H1 (cell line): ENCODE measurements at regions not wholly inside any gene's neighbourhood (a gene's known extent, or its start where the extent isn't known, plus 50 kb on each side); places are given as distances from the start of the nearest gene placed in this dataset.
A peak's percentile ranks its signal among the peaks of the same experiment; 100 is the strongest.

Experiments used
- CBX5 ChIP-seq: fragments of 300-800, 300-1000 bp; sonication (generic); IDR thresholded peaks from 2 replicates; pipeline ENCODE4 v1.7.1; 2016; ENCODE audit warnings: antibody characterized with exemption, low read length, low read depth
- E2F6 ChIP-seq: IDR thresholded peaks from 2 replicates; pipeline ENCODE4 v1.6.1; 2012; ENCODE audit warnings: inconsistent platforms
- TF ChIP-seq, protein P1 (sequence below): fragments of 300-600 bp; sonication (generic); IDR thresholded peaks from 2 replicates; pipeline ENCODE4 v1.7.1; 2012; ENCODE audit warnings: low read length, moderate library complexity, mild to moderate bottlenecking, inconsistent platforms; ENCODE audit not compliant: insufficient replicate concordance

GRCh38 chr6:165805067-165805555, 142.1 kb upstream of the PDE10A start (continued):
- TF ChIP-seq, protein P1, sequence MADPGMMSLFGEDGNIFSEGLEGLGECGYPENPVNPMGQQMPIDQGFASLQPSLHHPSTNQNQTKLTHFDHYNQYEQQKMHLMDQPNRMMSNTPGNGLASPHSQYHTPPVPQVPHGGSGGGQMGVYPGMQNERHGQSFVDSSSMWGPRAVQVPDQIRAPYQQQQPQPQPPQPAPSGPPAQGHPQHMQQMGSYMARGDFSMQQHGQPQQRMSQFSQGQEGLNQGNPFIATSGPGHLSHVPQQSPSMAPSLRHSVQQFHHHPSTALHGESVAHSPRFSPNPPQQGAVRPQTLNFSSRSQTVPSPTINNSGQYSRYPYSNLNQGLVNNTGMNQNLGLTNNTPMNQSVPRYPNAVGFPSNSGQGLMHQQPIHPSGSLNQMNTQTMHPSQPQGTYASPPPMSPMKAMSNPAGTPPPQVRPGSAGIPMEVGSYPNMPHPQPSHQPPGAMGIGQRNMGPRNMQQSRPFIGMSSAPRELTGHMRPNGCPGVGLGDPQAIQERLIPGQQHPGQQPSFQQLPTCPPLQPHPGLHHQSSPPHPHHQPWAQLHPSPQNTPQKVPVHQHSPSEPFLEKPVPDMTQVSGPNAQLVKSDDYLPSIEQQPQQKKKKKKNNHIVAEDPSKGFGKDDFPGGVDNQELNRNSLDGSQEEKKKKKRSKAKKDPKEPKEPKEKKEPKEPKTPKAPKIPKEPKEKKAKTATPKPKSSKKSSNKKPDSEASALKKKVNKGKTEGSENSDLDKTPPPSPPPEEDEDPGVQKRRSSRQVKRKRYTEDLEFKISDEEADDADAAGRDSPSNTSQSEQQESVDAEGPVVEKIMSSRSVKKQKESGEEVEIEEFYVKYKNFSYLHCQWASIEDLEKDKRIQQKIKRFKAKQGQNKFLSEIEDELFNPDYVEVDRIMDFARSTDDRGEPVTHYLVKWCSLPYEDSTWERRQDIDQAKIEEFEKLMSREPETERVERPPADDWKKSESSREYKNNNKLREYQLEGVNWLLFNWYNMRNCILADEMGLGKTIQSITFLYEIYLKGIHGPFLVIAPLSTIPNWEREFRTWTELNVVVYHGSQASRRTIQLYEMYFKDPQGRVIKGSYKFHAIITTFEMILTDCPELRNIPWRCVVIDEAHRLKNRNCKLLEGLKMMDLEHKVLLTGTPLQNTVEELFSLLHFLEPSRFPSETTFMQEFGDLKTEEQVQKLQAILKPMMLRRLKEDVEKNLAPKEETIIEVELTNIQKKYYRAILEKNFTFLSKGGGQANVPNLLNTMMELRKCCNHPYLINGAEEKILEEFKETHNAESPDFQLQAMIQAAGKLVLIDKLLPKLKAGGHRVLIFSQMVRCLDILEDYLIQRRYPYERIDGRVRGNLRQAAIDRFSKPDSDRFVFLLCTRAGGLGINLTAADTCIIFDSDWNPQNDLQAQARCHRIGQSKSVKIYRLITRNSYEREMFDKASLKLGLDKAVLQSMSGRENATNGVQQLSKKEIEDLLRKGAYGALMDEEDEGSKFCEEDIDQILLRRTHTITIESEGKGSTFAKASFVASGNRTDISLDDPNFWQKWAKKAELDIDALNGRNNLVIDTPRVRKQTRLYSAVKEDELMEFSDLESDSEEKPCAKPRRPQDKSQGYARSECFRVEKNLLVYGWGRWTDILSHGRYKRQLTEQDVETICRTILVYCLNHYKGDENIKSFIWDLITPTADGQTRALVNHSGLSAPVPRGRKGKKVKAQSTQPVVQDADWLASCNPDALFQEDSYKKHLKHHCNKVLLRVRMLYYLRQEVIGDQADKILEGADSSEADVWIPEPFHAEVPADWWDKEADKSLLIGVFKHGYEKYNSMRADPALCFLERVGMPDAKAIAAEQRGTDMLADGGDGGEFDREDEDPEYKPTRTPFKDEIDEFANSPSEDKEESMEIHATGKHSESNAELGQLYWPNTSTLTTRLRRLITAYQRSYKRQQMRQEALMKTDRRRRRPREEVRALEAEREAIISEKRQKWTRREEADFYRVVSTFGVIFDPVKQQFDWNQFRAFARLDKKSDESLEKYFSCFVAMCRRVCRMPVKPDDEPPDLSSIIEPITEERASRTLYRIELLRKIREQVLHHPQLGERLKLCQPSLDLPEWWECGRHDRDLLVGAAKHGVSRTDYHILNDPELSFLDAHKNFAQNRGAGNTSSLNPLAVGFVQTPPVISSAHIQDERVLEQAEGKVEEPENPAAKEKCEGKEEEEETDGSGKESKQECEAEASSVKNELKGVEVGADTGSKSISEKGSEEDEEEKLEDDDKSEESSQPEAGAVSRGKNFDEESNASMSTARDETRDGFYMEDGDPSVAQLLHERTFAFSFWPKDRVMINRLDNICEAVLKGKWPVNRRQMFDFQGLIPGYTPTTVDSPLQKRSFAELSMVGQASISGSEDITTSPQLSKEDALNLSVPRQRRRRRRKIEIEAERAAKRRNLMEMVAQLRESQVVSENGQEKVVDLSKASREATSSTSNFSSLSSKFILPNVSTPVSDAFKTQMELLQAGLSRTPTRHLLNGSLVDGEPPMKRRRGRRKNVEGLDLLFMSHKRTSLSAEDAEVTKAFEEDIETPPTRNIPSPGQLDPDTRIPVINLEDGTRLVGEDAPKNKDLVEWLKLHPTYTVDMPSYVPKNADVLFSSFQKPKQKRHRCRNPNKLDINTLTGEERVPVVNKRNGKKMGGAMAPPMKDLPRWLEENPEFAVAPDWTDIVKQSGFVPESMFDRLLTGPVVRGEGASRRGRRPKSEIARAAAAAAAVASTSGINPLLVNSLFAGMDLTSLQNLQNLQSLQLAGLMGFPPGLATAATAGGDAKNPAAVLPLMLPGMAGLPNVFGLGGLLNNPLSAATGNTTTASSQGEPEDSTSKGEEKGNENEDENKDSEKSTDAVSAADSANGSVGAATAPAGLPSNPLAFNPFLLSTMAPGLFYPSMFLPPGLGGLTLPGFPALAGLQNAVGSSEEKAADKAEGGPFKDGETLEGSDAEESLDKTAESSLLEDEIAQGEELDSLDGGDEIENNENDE = no peak
- TF ChIP-seq E2F6 (peak; percentile 68), CBX5 (no peak)
